ENCODE measurements at regions not wholly inside any gene's neighbourhood (a gene's known extent, or its start where the extent isn't known, plus 50 kb on each side); places are given as distances from the start of the nearest gene placed in this dataset.

GRCh38 chr16:54707813-54708212 lies 222.9 kb upstream of the IRX5 start:
- H3K4me1 ChIP-seq (replicated peaks in 1 of 2), result peaks cover 0 to 8% of the 10 kb centered on the region in 2 donors
- no peak for ATAC-seq (replicated peaks in 6 of 8)
- in situ Hi-C loops (cut with MboI; ENCODE audit: low pct_unique_long_range_greater_than_20kb in 2 of 9, low sequenced_read_pairs in 9 of 9, unreplicated experiment in 9 of 9), result no loop called here
- 22 to 100% (median 98%) methylated on average over 1 to 2 of the region's 2 CpGs for WGBS, 10 experiments
- no peak overlapping the region for H3K4me3 ChIP-seq
- H3K27ac ChIP-seq, result no peak overlapping the region

GRCh38 chr16:54706406-54706805 lies 224.3 kb upstream of the IRX5 start:
- in situ Hi-C loops (cut with MboI; ENCODE audit: low pct_unique_long_range_greater_than_20kb in 2 of 9, low sequenced_read_pairs in 9 of 9, unreplicated experiment in 9 of 9), result no loop called here
- 0 to 96% (median 82%) methylated on average over 1 to 2 of the region's 2 CpGs for WGBS, 10 experiments
- Histone ChIP-seq H3K4me1 (replicated peaks in 1 of 2) (peaks cover 0 to 8% of the 10 kb centered on the region in 2 donors), H3K4me3 (no peak overlapping the region), H3K27ac (no peak overlapping the region)
- ATAC-seq (replicated peaks in 6 of 8), result no peak

- H3K27ac ChIP-seq, result no peak overlapping the region
- in situ Hi-C loops (cut with MboI; ENCODE audit: low pct_unique_long_range_greater_than_20kb in 2 of 9, low sequenced_read_pairs in 9 of 9, unreplicated experiment in 9 of 9), result no loop called here
Observed at GRCh38 chr16:54703339-54703738, 227.3 kb upstream of the IRX5 start.

GRCh38 chr16:54699656-54700055 lies 231.0 kb upstream of the IRX5 start:
- in situ Hi-C loops (cut with MboI; ENCODE audit: low pct_unique_long_range_greater_than_20kb in 2 of 9, low sequenced_read_pairs in 9 of 9, unreplicated experiment in 9 of 9), result no loop called here
- Histone ChIP-seq H3K27ac (no peak overlapping the region), H3K4me3 (no peak overlapping the region), H3K4me1 (replicated peaks in 1 of 2) (peaks cover 7 to 17% of the 10 kb centered on the region in 2 donors)
- ATAC-seq (replicated peaks in 6 of 8), result peak in 2 of 8 experiments; percentile 43 to 62
- 10 to 81% (median 68%) methylated on average over 2 to 6 of the region's 6 CpGs; no CpG with 5 or more reads in 1 of the 10 experiments for WGBS, 10 experiments

More at GRCh38 chr16:54703339-54703738, 227.3 kb upstream of the IRX5 start:
- H3K4me3 ChIP-seq, result no peak overlapping the region
- WGBS, 10 experiments, result 47 to 98% (median 60%) methylated on average over 2 to 9 of the region's 9 CpGs
- peak in 5 of 8 experiments; percentile 11 to 81 (median 80) for ATAC-seq (replicated peaks in 6 of 8)
- H3K4me1 ChIP-seq (replicated peaks in 1 of 2), result peaks cover 0 to 8% of the 10 kb centered on the region in 2 donors

- in situ Hi-C loops (cut with MboI; ENCODE audit: low pct_unique_long_range_greater_than_20kb in 2 of 9, low sequenced_read_pairs in 9 of 9, unreplicated experiment in 9 of 9), result no loop called here
- Histone ChIP-seq H3K27ac (no peak overlapping the region), H3K4me1 (replicated peaks in 1 of 2) (peaks cover 7 to 8% of the 10 kb centered on the region in 2 donors), H3K4me3 (no peak overlapping the region)
- 26 to 100% (median 84%) methylated on average over 1 to 8 of the region's 8 CpGs for WGBS, 10 experiments
- no peak for ATAC-seq (replicated peaks in 6 of 8)
Observed at GRCh38 chr16:54697677-54698076, 233.0 kb upstream of the IRX5 start.

GRCh38 chr16:54696970-54697369 lies 233.7 kb upstream of the IRX5 start:
- Histone ChIP-seq H3K27ac (no peak overlapping the region), H3K4me3 (no peak overlapping the region), H3K4me1 (replicated peaks in 1 of 2) (peaks cover 7 to 8% of the 10 kb centered on the region in 2 donors)
- 19 to 90% (median 78%) methylated on average over 3 to 9 of the region's 9 CpGs; no CpG with 5 or more reads in 2 of the 10 experiments for WGBS, 10 experiments
- peak in 5 of 8 experiments; percentile 32 to 76 (median 43) for ATAC-seq (replicated peaks in 6 of 8)
- in situ Hi-C loops (cut with MboI; ENCODE audit: low pct_unique_long_range_greater_than_20kb in 2 of 9, low sequenced_read_pairs in 9 of 9, unreplicated experiment in 9 of 9), result no loop called here

- Histone ChIP-seq H3K4me1 (replicated peaks in 1 of 2) (peaks cover 7 to 8% of the 10 kb centered on the region in 2 donors), H3K27ac (no peak overlapping the region), H3K4me3 (no peak overlapping the region)
- 20 to 83% (median 75%) methylated on average over 1 to 6 of the region's 8 CpGs; no CpG with 5 or more reads in 1 of the 10 experiments for WGBS, 10 experiments
- in situ Hi-C loops (cut with MboI; ENCODE audit: low pct_unique_long_range_greater_than_20kb in 2 of 9, low sequenced_read_pairs in 9 of 9, unreplicated experiment in 9 of 9), result no loop called here
- ATAC-seq (replicated peaks in 6 of 8), result no peak
Observed at GRCh38 chr16:54696522-54696921, 234.1 kb upstream of the IRX5 start.

GRCh38 chr16:54694651-54695050 lies 236.0 kb upstream of the IRX5 start:
- 0 to 80% (median 0%) methylated on average over 1 of the region's 2 CpGs; no CpG with 5 or more reads in 7 of the 10 experiments for WGBS, 10 experiments
- in situ Hi-C loops (cut with MboI; ENCODE audit: low pct_unique_long_range_greater_than_20kb in 2 of 9, low sequenced_read_pairs in 9 of 9, unreplicated experiment in 9 of 9), result no loop called here
- ATAC-seq (replicated peaks in 6 of 8), result no peak

GRCh38 chr16:54693864-54694263 lies 236.8 kb upstream of the IRX5 start:
- in situ Hi-C loops (cut with MboI; ENCODE audit: low pct_unique_long_range_greater_than_20kb in 2 of 9, low sequenced_read_pairs in 9 of 9, unreplicated experiment in 9 of 9), result no loop called here
- H3K4me1 ChIP-seq (replicated peaks in 1 of 2), result peaks cover 8 to 25% of the 10 kb centered on the region in 2 donors
- no peak for ATAC-seq (replicated peaks in 6 of 8)
- no peak overlapping the region for H3K4me3 ChIP-seq
- no peak overlapping the region for H3K27ac ChIP-seq

More at GRCh38 chr16:54694651-54695050, 236.0 kb upstream of the IRX5 start:
- Histone ChIP-seq H3K27ac (no peak overlapping the region), H3K4me3 (no peak overlapping the region), H3K4me1 (replicated peaks in 1 of 2) (peaks cover 8 to 19% of the 10 kb centered on the region in 2 donors)

- WGBS, 10 experiments, result 20 to 83% (median 52%) methylated on average over 1 to 2 of the region's 2 CpGs
- H3K27ac ChIP-seq, result no peak overlapping the region
- peaks cover 0 to 18% of the 10 kb centered on the region in 2 donors for H3K4me1 ChIP-seq (replicated peaks in 1 of 2)
- in situ Hi-C loops (cut with MboI; ENCODE audit: low pct_unique_long_range_greater_than_20kb in 2 of 9, low sequenced_read_pairs in 9 of 9, unreplicated experiment in 9 of 9), result no loop called here
- ATAC-seq (replicated peaks in 6 of 8), result peak in 2 of 8 experiments; percentile 24 to 66
- no peak overlapping the region for H3K4me3 ChIP-seq
Observed at GRCh38 chr16:54690710-54691109, 240.0 kb upstream of the IRX5 start.

- in situ Hi-C loops (cut with MboI; ENCODE audit: low pct_unique_long_range_greater_than_20kb in 2 of 9, low sequenced_read_pairs in 9 of 9, unreplicated experiment in 9 of 9), result no loop called here
- WGBS, 10 experiments, result 17 to 100% (median 86%) methylated on average over 2 of the region's 2 CpGs; no CpG with 5 or more reads in 1 of the 10 experiments
Observed at GRCh38 chr16:54690306-54690705, 240.4 kb upstream of the IRX5 start.

GRCh38 chr16:54689072-54689865 lies 241.4 kb upstream of the IRX5 start:
- in situ Hi-C loops (cut with MboI; ENCODE audit: low pct_unique_long_range_greater_than_20kb in 2 of 9, low sequenced_read_pairs in 9 of 9, unreplicated experiment in 9 of 9), result no loop called here
- ATAC-seq (replicated peaks in 6 of 8), result peak in 1 of 8 experiments; percentile 56
- 43 to 100% (median 74%) methylated on average over 2 to 7 of the region's 7 CpGs for WGBS, 10 experiments

More at GRCh38 chr16:54690306-54690705, 240.4 kb upstream of the IRX5 start:
- Histone ChIP-seq H3K27ac (no peak overlapping the region), H3K4me3 (no peak overlapping the region), H3K4me1 (replicated peaks in 1 of 2) (peaks cover 0 to 18% of the 10 kb centered on the region in 2 donors)
- peak in 1 of 8 experiments; percentile 52 for ATAC-seq (replicated peaks in 6 of 8)

GRCh38 chr16:54688339-54688738 lies 242.3 kb upstream of the IRX5 start:
- peaks cover 0 to 18% of the 10 kb centered on the region in 2 donors for H3K4me1 ChIP-seq (replicated peaks in 1 of 2)
- ATAC-seq (replicated peaks in 6 of 8), result no peak
- H3K4me3 ChIP-seq, result no peak overlapping the region
- in situ Hi-C loops (cut with MboI; ENCODE audit: low pct_unique_long_range_greater_than_20kb in 2 of 9, low sequenced_read_pairs in 9 of 9, unreplicated experiment in 9 of 9), result no loop called here
- WGBS, 10 experiments, result 100% methylated on average over 1 of the region's 1 CpG; no CpG with 5 or more reads in 6 of the 10 experiments
- no peak overlapping the region for H3K27ac ChIP-seq

More at GRCh38 chr16:54689072-54689865, 241.4 kb upstream of the IRX5 start:
- H3K4me1 ChIP-seq (replicated peaks in 1 of 2), result peaks cover 0 to 18% of the 10 kb centered on the region in 2 donors
- H3K4me3 ChIP-seq, result no peak overlapping the region
- H3K27ac ChIP-seq, result no peak overlapping the region
